Middle frontal gyrus (tissue), 1 donor: ENCODE measurements at regions not wholly inside any gene's neighbourhood (a gene's known extent, or its start where the extent isn't known, plus 50 kb on each side); places are given as distances from the start of the nearest gene placed in this dataset.
"Not testable (repeated sequence)": the region's sequence is repeated elsewhere in the genome, so short reads cannot be mapped to it uniquely, and the experiment has no call there.

ENCODE experiments used
- DNase-seq: peaks from one replicate; pipeline ENCODE4 v3.0.0-alpha.2; 2015; ENCODE audit warnings: low spot score; ENCODE audit errors: extremely low spot score

GRCh38 chr4:125590158-125590557 lies 275.4 kb downstream of the FAT4 start:
- DNase-seq: no peak

GRCh38 chr4:125591290-125591689 lies 276.5 kb downstream of the FAT4 start:
- DNase-seq: no peak

GRCh38 chr4:125594056-125594602 lies 279.4 kb downstream of the FAT4 start:
- DNase-seq: no peak

GRCh38 chr4:125605926-125606325 lies 291.2 kb downstream of the FAT4 start:
- DNase-seq: not testable (repeated sequence)

GRCh38 chr4:125620066-125620860 lies 305.5 kb downstream of the FAT4 start:
- no peak for DNase-seq

- DNase-seq: no peak
Measured at GRCh38 chr4:125624951-125625350, 310.2 kb downstream of the FAT4 start.

- DNase-seq: no peak
Measured at GRCh38 chr4:125626946-125627345, 312.2 kb downstream of the FAT4 start.

- DNase-seq: no peak
Measured at GRCh38 chr4:125639182-125639621, 324.4 kb downstream of the FAT4 start.

- DNase-seq: no peak
Measured at GRCh38 chr4:125641611-125642010, 326.9 kb downstream of the FAT4 start.

GRCh38 chr4:125642645-125643044 lies 327.9 kb downstream of the FAT4 start:
- DNase-seq: no peak

GRCh38 chr4:125649452-125649851 lies 334.7 kb downstream of the FAT4 start:
- DNase-seq: no peak

- no peak for DNase-seq
Measured at GRCh38 chr4:125650557-125650956, 335.8 kb downstream of the FAT4 start.

- DNase-seq: not testable (repeated sequence)
Measured at GRCh38 chr4:125651707-125652357, 337.1 kb downstream of the FAT4 start.

GRCh38 chr4:125658773-125659172 lies 344.0 kb downstream of the FAT4 start:
- DNase-seq: no peak

GRCh38 chr4:125663896-125664767 lies 349.4 kb downstream of the FAT4 start:
- no peak for DNase-seq

- no peak for DNase-seq
Measured at GRCh38 chr4:125666635-125667034, 351.9 kb downstream of the FAT4 start.

GRCh38 chr4:125676156-125676555 lies 361.4 kb downstream of the FAT4 start:
- DNase-seq: no peak

- no peak for DNase-seq
Measured at GRCh38 chr4:125676583-125676982, 361.8 kb downstream of the FAT4 start.

GRCh38 chr4:125677665-125678307 lies 363.0 kb downstream of the FAT4 start:
- DNase-seq: no peak

- DNase-seq: no peak
Measured at GRCh38 chr4:125679989-125680388, 365.2 kb downstream of the FAT4 start.

GRCh38 chr4:125681240-125681639 lies 366.5 kb downstream of the FAT4 start:
- DNase-seq: no peak
